ENCODE measurements at regions not wholly inside any gene's neighbourhood (a gene's known extent, or its start where the extent isn't known, plus 50 kb on each side); places are given as distances from the start of the nearest gene placed in this dataset.

- Mint-ChIP-seq H3K27ac (no peak overlapping the region), H3K4me1 (no peaks in the 10 kb centered on the region), H3K4me3 (no peak overlapping the region), H3K27me3 (ENCODE audit: low read depth) (no peaks in the 10 kb centered on the region; the same call in 1 of the 2 replicates), H3K36me3 (peaks cover 11% of the 10 kb centered on the region), H3K9me3 (peaks cover 15% of the 10 kb centered on the region)
- no peak for ATAC-seq
- no peak for DNase-seq (ENCODE audit: low spot score)
- TF ChIP-seq, protein P1, sequence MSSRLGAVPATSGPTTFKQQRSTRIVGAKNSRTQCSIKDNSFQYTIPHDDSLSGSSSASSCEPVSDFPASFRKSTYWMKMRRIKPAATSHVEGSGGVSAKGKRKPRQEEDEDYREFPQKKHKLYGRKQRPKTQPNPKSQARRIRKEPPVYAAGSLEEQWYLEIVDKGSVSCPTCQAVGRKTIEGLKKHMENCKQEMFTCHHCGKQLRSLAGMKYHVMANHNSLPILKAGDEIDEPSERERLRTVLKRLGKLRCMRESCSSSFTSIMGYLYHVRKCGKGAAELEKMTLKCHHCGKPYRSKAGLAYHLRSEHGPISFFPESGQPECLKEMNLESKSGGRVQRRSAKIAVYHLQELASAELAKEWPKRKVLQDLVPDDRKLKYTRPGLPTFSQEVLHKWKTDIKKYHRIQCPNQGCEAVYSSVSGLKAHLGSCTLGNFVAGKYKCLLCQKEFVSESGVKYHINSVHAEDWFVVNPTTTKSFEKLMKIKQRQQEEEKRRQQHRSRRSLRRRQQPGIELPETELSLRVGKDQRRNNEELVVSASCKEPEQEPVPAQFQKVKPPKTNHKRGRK (CRISPR knock-in tag; IDR thresholded peaks at IDR 0.05; ENCODE audit: borderline replicate concordance): no peak
- no peak for TF ChIP-seq HMGXB4 (CRISPR knock-in tag; IDR thresholded peaks at IDR 0.05)
- no peak for TF ChIP-seq SMAD3 (CRISPR knock-in tag; IDR thresholded peaks at IDR 0.05; ENCODE audit: borderline replicate concordance)
- TF ChIP-seq GRHL2 (CRISPR knock-in tag; IDR thresholded peaks at IDR 0.05; ENCODE audit: insufficient replicate concordance, severe bottlenecking): no peak
- ChIA-PET POLR2A (no interaction called here), CTCF (no interaction called here)
Measured at GRCh38 chr7:10703059-10703458, 270.6 kb upstream of the PHF14 start.

DNA sequence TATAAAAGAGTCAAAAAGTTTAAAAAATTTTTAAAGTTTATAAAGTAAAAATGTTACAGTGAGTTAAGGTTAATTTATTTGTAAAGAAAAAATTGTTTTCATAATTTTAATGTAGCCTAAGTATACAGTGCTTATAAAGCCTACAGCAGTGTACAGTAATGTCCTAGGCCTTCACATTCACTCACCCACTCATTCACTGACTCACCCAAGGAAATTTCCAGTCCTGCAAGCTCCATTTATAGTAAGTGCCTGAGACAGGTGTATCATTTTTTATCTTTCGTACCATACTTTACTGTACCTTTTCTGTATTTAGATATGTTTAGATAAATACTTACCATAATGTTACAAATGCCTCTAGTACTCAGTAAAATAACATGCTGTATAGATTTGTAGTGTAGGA lies 269.7 kb upstream of the PHF14 start:
- DNase-seq (ENCODE audit: low spot score) (no peak), ATAC-seq (no peak)
- TF ChIP-seq, protein P1 (CRISPR knock-in tag; IDR thresholded peaks at IDR 0.05; ENCODE audit: borderline replicate concordance): no peak
- Mint-ChIP-seq H3K36me3 (peaks cover 11% of the 10 kb centered on the region), H3K27ac (no peak overlapping the region), H3K4me1 (no peaks in the 10 kb centered on the region), H3K27me3 (ENCODE audit: low read depth) (no peaks in the 10 kb centered on the region; the same call in 1 of the 2 replicates), H3K9me3 (peaks cover 15% of the 10 kb centered on the region), H3K4me3 (no peak overlapping the region)
- ChIA-PET POLR2A (no interaction called here), CTCF (no interaction called here)

- DNase-seq (ENCODE audit: low spot score) (no peak), ATAC-seq (no peak)
- Mint-ChIP-seq H3K4me1 (no peaks in the 10 kb centered on the region), H3K9me3 (peaks cover 15% of the 10 kb centered on the region), H3K27me3 (ENCODE audit: low read depth) (no peaks in the 10 kb centered on the region; the same call in 1 of the 2 replicates), H3K36me3 (peaks cover 11% of the 10 kb centered on the region), H3K27ac (no peak overlapping the region), H3K4me3 (no peak overlapping the region)
- CTCF ChIA-PET: no interaction called here
- TF ChIP-seq NFE2L1 (CRISPR knock-in tag; IDR thresholded peaks at IDR 0.05) (no peak), NR1H2 (CRISPR knock-in tag; IDR thresholded peaks at IDR 0.05) (no peak), ZNF425 (CRISPR knock-in tag; conservative IDR thresholded peaks at IDR 0.05) (no peak), ZNF138 (CRISPR knock-in tag; conservative IDR thresholded peaks at IDR 0.05) (no peak), ZNF232 (CRISPR knock-in tag; IDR thresholded peaks at IDR 0.05) (no peak), ZNF671 (CRISPR knock-in tag; IDR thresholded peaks at IDR 0.05) (no peak), GTF2I (CRISPR knock-in tag; conservative IDR thresholded peaks at IDR 0.05) (no peak), ZNF121 (CRISPR knock-in tag; IDR thresholded peaks at IDR 0.05) (no peak), FOXK1 (CRISPR knock-in tag; IDR thresholded peaks at IDR 0.05) (no peak)
- TF ChIP-seq, protein P2, sequence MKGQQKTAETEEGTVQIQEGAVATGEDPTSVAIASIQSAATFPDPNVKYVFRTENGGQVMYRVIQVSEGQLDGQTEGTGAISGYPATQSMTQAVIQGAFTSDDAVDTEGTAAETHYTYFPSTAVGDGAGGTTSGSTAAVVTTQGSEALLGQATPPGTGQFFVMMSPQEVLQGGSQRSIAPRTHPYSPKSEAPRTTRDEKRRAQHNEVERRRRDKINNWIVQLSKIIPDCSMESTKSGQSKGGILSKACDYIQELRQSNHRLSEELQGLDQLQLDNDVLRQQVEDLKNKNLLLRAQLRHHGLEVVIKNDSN (CRISPR knock-in tag; IDR thresholded peaks at IDR 0.05): no peak
- TF ChIP-seq, protein P3, sequence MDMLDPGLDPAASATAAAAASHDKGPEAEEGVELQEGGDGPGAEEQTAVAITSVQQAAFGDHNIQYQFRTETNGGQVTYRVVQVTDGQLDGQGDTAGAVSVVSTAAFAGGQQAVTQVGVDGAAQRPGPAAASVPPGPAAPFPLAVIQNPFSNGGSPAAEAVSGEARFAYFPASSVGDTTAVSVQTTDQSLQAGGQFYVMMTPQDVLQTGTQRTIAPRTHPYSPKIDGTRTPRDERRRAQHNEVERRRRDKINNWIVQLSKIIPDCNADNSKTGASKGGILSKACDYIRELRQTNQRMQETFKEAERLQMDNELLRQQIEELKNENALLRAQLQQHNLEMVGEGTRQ (CRISPR knock-in tag; IDR thresholded peaks at IDR 0.05): no peak
- POLR2A ChIA-PET: no interaction called here
Measured at GRCh38 chr7:10704653-10705052, 269.0 kb upstream of the PHF14 start.

All from WTC11 (cell line).